ENCODE measurements at regions not wholly inside any gene's neighbourhood (a gene's known extent, or its start where the extent isn't known, plus 50 kb on each side); places are given as distances from the start of the nearest gene placed in this dataset.
A peak's percentile ranks its signal among the peaks of the same experiment; 100 is the strongest.

DNA sequence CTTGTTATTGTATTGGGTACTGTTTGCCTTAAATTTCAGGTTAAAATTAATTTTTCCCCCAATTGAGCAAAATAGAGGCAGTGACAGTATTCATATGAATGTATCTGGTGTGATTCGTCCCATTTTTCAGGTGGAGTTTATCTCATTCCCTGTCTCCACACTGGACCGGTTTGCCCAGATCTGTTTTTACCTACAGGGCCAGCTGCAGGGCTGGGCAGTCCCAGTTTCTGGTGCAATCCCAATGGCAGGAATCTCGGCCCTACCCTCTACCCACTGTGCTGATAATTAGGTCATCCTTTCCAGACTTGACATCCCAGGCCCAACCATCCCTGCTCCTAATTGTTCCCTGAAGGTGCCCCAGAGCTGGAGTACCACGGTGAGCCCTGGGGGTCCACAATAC, 49.8 kb upstream of the NFE2L3 start:
- Mint-ChIP-seq H3K27me3 (no peaks in the 10 kb centered on the region), H3K36me3 (no peaks in the 10 kb centered on the region), H3K9me3 (no peaks in the 10 kb centered on the region), H3K27ac (peak overlapping the region in 1 of 2 donors; percentile 95), H3K4me1 (ENCODE audit: low read depth in 2 of 2) (peaks cover 11 to 14% of the 10 kb centered on the region in 2 donors), H3K4me3 (no peak overlapping the region)
- ATAC-seq: no peak
- DNase-seq (ENCODE audit: low spot score): no peak
